GM12878 (cell line): ENCODE measurements at regions not wholly inside any gene's neighbourhood (a gene's known extent, or its start where the extent isn't known, plus 50 kb on each side); places are given as distances from the start of the nearest gene placed in this dataset.
A peak's percentile ranks its signal among the peaks of the same experiment; 100 is the strongest.

Experiments used
- ATAC-seq: fragments of 200-7000 bp; cut with Tn5 transposase; 3 replicates; pipeline ENCODE4 v1.9.1; 2020; ENCODE audit warnings: mild to moderate bottlenecking, moderate library complexity
- BruUV-seq: library from RNA; stranded (reverse); fragments of 400-500 nt; replicated peaks from 2 replicates; lab custom pipeline; 2021; lab: Mats Ljungman, UMichigan
- CTCF ChIA-PET: fragments of 300-600 bp; sonication (Branson Sonifier 250); formaldehyde crosslinking; extraction: SDS; loops from one replicate; lab custom pipeline; 2021; ENCODE audit warnings: inconsistent platforms; lab: Yijun Ruan, JAX
- POLR2A ChIA-PET: fragments of 350-600 bp; formaldehyde crosslinking; extraction: SDS; loops from one replicate; lab custom pipeline; 2021; ENCODE audit warnings: inconsistent platforms; lab: Charles Lee
- RAD21 ChIA-PET: fragments of 300-600 bp; sonication (Branson Sonifier 250); formaldehyde crosslinking; loops from one replicate; lab custom pipeline; 2023; ENCODE audit warnings: antibody characterized with exemption; ENCODE audit not compliant: unreplicated experiment; lab: Charles Lee
- SMC1A ChIA-PET: fragments of 300-600 bp; sonication (Branson Sonifier 250); formaldehyde crosslinking; loops from one replicate; lab custom pipeline; 2023; ENCODE audit not compliant: unreplicated experiment, uncharacterized antibody; lab: Charles Lee
- DNase-seq: peaks from one replicate; pipeline ENCODE4 v3.0.0-alpha.2; 2011; ENCODE audit warnings: low read depth, low spot score
- FAIRE-seq: peaks from 3 replicates; lab custom pipeline; 2011; peaks lifted over from hg19 to GRCh38; lab: Jason Lieb, UNC
- H2AFZ ChIP-seq: 2 replicates; pipeline ENCODE4 v1.6.0; 2011; ENCODE audit warnings: low read depth, low read length, control low read depth; ENCODE audit not compliant: control insufficient read depth
- H3K27ac ChIP-seq: 2 replicates; pipeline ENCODE4 v1.5.1; 2011; ENCODE audit warnings: control low read depth; ENCODE audit not compliant: control insufficient read depth, insufficient read depth
- H3K27me3 ChIP-seq, 2 experiments: replicated peaks in 1 of 2; 2 replicates each; pipeline versions ENCODE4 v1.6.0 to v1.6.1; 2011; ENCODE audit warnings: low read length in 1 of 2; ENCODE audit not compliant: control insufficient read depth in 2 of 2, insufficient read depth in 2 of 2
- H3K36me3 ChIP-seq, 2 experiments: 2 replicates each; pipeline ENCODE4 v1.5.1; 2011; ENCODE audit warnings: low read length in 1 of 2; ENCODE audit not compliant: control insufficient read depth in 2 of 2, insufficient read depth in 2 of 2
- H3K4me1 ChIP-seq: 2 replicates; pipeline ENCODE4 v1.6.1; 2011; ENCODE audit warnings: mild to moderate bottlenecking, low read length, moderate library complexity, mixed read lengths; ENCODE audit not compliant: control insufficient read depth, insufficient read depth
- H3K4me2 ChIP-seq: 2 replicates; pipeline ENCODE4 v1.6.0; 2011; ENCODE audit warnings: control low read depth; ENCODE audit not compliant: control insufficient read depth, insufficient read depth
- H3K4me3 ChIP-seq: fragments of 200-600 bp; sonication (generic); 2 replicates; pipeline ENCODE4 v1.5.1; 2016
- H3K79me2 ChIP-seq: 2 replicates; pipeline ENCODE4 v1.6.0; 2011; ENCODE audit warnings: low read length; ENCODE audit not compliant: control insufficient read depth, insufficient read depth
- H3K9ac ChIP-seq: 2 replicates; pipeline ENCODE4 v1.8.0; 2011; ENCODE audit warnings: low read length, control low read depth, mixed read lengths; ENCODE audit not compliant: control insufficient read depth, insufficient read depth
- H3K9me3 ChIP-seq: replicated peaks from 3 replicates; pipeline ENCODE4 v1.5.1; 2011; ENCODE audit warnings: mild to moderate bottlenecking, low read length; ENCODE audit not compliant: control insufficient read depth, insufficient read depth
- H4K20me1 ChIP-seq: 2 replicates; pipeline ENCODE4 v1.6.0; 2011; ENCODE audit not compliant: control insufficient read depth, insufficient read depth
- BHLHE40 ChIP-seq, 2 experiments: fragments of 450-650 bp in 1 of 2; IDR thresholded peaks; 2 replicates each; pipeline ENCODE4 v1.6.1; 2011 to 2017; ENCODE audit warnings: low read depth in 2 of 2, borderline replicate concordance in 1 of 2, improper control_type of control experiment in 1 of 2, low read length in 1 of 2, mild to moderate bottlenecking in 1 of 2
- DPF2 ChIP-seq: fragments of 450-650 bp; IDR thresholded peaks from 2 replicates; pipeline ENCODE4 v1.6.1; 2017; ENCODE audit warnings: mild to moderate bottlenecking
- HSF1 ChIP-seq: fragments of 150-350 bp; IDR thresholded peaks from 2 replicates; pipeline ENCODE4 v1.6.1; 2014; ENCODE audit warnings: mild to moderate bottlenecking, low read depth, low read length
- IKZF1 ChIP-seq: fragments of 450-650 bp; conservative IDR thresholded peaks from 2 replicates; pipeline ENCODE4 v1.6.1; 2017; ENCODE audit warnings: antibody characterized with exemption, mild to moderate bottlenecking
- JUNB ChIP-seq: IDR thresholded peaks from 2 replicates; pipeline ENCODE4 v1.6.1; 2016; ENCODE audit warnings: antibody characterized with exemption, mild to moderate bottlenecking
- MEF2B ChIP-seq: fragments of 450-650 bp; IDR thresholded peaks from 2 replicates; pipeline ENCODE4 v1.6.1; 2018; ENCODE audit warnings: mild to moderate bottlenecking, moderate library complexity; ENCODE audit not compliant: partially characterized antibody, poor library complexity, severe bottlenecking
- MTA2 ChIP-seq: fragments of 450-650 bp; IDR thresholded peaks from 2 replicates; pipeline ENCODE4 v1.6.1; 2016; ENCODE audit warnings: low read depth, mild to moderate bottlenecking, moderate library complexity
- ZNF687 ChIP-seq: fragments of 450-650 bp; IDR thresholded peaks from 2 replicates; pipeline ENCODE4 v1.6.1; 2017; ENCODE audit warnings: mild to moderate bottlenecking, moderate library complexity
- ZSCAN29 ChIP-seq: fragments of 450-650 bp; IDR thresholded peaks from 2 replicates; pipeline ENCODE4 v1.6.1; 2017; ENCODE audit warnings: mild to moderate bottlenecking, moderate library complexity
- WGBS: methylation state at CpG from one replicate; pipeline ENCODE4 v1.1.6; 2016; ENCODE audit warnings: low lambda C conversion rate; ENCODE audit not compliant: insufficient replicate concordance, insufficient coverage; ENCODE audit errors: missing lambda C conversion rate; 5-methylcytosine and 5-hydroxymethylcytosine counted together
- in situ Hi-C: fragments of 300-500 bp; cut with MboI; formaldehyde crosslinking; loops from 9 replicates; pipeline ENCODE4 v1.14.3; 2018; ENCODE audit warnings: mixed read lengths
- intact Hi-C: fragments of 100-400 bp; cut with micrococcal nuclease; formaldehyde crosslinking; loops from one replicate; pipeline ENCODE4 v1.14.2; 2022; ENCODE audit not compliant: unreplicated experiment
- TF ChIP-seq, protein P1 (sequence below): IDR thresholded peaks from 2 replicates; pipeline ENCODE4 v1.6.1; 2012; ENCODE audit warnings: low read depth, low read length, improper control_type of control experiment

DNA sequence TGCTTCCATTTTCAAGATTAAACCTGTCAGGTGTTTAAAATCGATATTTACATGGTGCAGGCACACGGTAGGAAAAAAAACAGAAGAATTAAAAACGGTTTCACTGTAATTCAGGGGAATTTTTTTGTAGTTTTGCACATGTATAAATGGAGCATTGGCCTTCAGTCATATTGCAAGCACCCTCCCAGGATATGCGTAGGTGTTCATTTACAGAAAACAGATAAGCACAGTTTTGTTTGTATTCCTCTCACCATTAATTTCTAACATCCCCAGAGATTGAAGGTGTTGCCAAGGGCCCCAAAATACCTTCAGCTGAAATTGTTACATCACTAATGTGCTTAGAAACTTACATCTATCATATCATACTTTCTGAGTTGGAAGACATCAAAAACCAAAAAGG, 427.1 kb upstream of the NR2F2 start:
- Histone ChIP-seq H4K20me1 (no peaks in the 10 kb centered on the region), H3K79me2 (no peaks in the 10 kb centered on the region), H3K4me2 (no peak overlapping the region), H3K4me1 (no peaks in the 10 kb centered on the region), H2AFZ (no peak overlapping the region), H3K9ac (no peak overlapping the region), H3K4me3 (no peak overlapping the region), H3K27ac (no peak overlapping the region), H3K36me3 (no peaks in the 10 kb centered on the region), H3K9me3 (no peaks in the 10 kb centered on the region; the same call in 2 of the 3 replicates), H3K27me3 (no peaks in the 10 kb centered on the region)
- TF ChIP-seq JUNB: 0 out of 2 replicates have a peak, but pooled peaks have one; percentile 13
- TF ChIP-seq IKZF1: 0 out of 2 replicates have a peak, but pooled peaks have one; percentile 33
- 0 out of 2 replicates have a peak, but pooled peaks have one; percentile 19 for TF ChIP-seq ZNF687
- TF ChIP-seq, protein P1, sequence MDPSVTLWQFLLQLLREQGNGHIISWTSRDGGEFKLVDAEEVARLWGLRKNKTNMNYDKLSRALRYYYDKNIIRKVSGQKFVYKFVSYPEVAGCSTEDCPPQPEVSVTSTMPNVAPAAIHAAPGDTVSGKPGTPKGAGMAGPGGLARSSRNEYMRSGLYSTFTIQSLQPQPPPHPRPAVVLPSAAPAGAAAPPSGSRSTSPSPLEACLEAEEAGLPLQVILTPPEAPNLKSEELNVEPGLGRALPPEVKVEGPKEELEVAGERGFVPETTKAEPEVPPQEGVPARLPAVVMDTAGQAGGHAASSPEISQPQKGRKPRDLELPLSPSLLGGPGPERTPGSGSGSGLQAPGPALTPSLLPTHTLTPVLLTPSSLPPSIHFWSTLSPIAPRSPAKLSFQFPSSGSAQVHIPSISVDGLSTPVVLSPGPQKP: no peak
- TF ChIP-seq BHLHE40 (IDR thresholded peaks at IDR 0.05; ENCODE audit: borderline replicate concordance in 1 of 2, low read depth in 2 of 2, low read length in 1 of 2): peak in 1 of 2 experiments; percentile 18; a peak in 1 of 4 replicates
- TF ChIP-seq MEF2B: peak; percentile 39
- TF ChIP-seq HSF1: no peak
- TF ChIP-seq MTA2: peak; percentile 28; the same call in 1 of the 2 replicates
- TF ChIP-seq DPF2: 0 out of 2 replicates have a peak, but pooled peaks have one; percentile 12
- 0 out of 2 replicates have a peak, but pooled peaks have one; percentile 33 for TF ChIP-seq ZSCAN29
- in situ Hi-C loops (no loop called here), intact Hi-C loops (no loop called here)
- no peak for FAIRE-seq
- no peak for DNase-seq
- WGBS: 4% methylated on average over 4 of the region's 4 CpGs
- SMC1A ChIA-PET: no interaction called here
- no TSS peak for BruUV-seq
- RAD21 ChIA-PET: interaction anchor here (1.0 kb wide), 1 partner anchor 10 kb away, joined by 3 read pairs; no protein-coding TSS in a partner anchor
- peak; percentile 67 for ATAC-seq
- POLR2A ChIA-PET: no interaction called here
- CTCF ChIA-PET: no interaction called here
